ENCODE measurements at regions not wholly inside any gene's neighbourhood (a gene's known extent, or its start where the extent isn't known, plus 50 kb on each side); places are given as distances from the start of the nearest gene placed in this dataset.

DNA sequence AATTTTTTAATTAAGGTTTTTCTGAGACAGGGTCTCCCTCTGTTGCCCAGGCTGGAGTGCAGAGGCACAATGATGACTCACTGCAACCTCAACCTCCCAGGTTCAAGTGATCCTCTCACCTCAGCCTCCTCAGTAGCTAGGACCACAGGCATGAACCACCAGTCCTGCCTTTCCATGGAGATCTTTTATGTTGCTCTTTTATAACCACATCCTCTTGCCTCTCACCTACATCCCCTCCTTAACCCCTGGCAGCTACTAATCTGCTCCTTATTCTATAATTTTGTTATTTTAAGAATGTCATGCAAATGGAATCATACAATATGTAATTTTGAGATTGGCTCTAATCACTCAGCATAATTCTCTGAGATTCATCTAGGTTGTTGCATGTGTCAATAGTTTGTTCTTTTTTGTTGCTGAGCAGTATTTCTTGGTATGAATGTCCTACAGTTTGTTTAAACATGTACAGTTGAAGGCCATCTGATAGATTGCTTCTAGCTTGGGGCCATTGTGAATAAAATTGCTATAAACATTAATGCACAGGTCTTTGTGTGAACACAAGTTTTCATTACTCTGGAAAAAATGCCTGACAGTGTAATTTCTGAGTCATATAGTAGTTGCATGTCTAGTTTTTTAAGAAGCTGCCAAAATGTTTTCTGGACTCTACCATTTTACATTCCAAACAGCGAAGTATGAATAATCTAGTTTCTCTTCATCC, 249.2 kb upstream of the AMIGO2 start:
- H3K27ac ChIP-seq (ENCODE audit: low read length) = no peak overlapping the region
- no peak for DNase-seq (ENCODE audit: low read depth, low spot score)
- no peaks in the 10 kb centered on the region; the same call in 1 of the 2 replicates for H3K4me1 ChIP-seq (ENCODE audit: control insufficient read depth, insufficient read depth, low read length)
- no peaks in the 10 kb centered on the region for H3K27me3 ChIP-seq (ENCODE audit: control insufficient read depth, insufficient read depth, low read length)
- H3K9me3 ChIP-seq (ENCODE audit: control insufficient read depth, insufficient read depth, low read length) = no peaks in the 10 kb centered on the region
- no peak overlapping the region for H3K4me3 ChIP-seq (ENCODE audit: low read length)
- no peaks in the 10 kb centered on the region for H3K36me3 ChIP-seq (ENCODE audit: control insufficient read depth, insufficient read depth, low read length)
- no CpG with 5 or more reads among the region's 1 CpG for WGBS (ENCODE audit: insufficient coverage, insufficient read length)

DNA sequence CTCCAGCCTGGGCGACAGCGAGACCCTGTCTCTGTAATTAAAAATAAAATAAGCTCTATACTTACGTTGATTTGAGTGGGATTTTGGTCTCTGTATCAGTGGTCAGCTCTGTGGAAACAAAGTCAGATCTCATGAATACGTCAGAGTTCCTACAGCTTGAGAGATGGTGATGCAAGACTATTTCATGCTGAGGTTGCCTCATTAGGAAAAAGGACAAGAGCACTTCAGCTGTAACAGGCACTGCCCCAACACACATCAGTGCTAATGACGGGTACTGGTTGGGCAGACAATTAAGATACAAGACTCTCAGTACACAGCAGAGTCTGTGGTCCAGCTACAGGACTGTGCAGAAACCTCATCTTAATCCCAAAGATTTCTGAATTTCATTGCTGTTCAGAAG, 246.4 kb upstream of the AMIGO2 start:
- no peak overlapping the region for H3K4me3 ChIP-seq (ENCODE audit: low read length)
- DNase-seq (ENCODE audit: low read depth, low spot score) = no peak
- WGBS (ENCODE audit: insufficient coverage, insufficient read length) = no CpG with 5 or more reads among the region's 5 CpGs
- no peak overlapping the region for H3K27ac ChIP-seq (ENCODE audit: low read length)
- no peaks in the 10 kb centered on the region for H3K36me3 ChIP-seq (ENCODE audit: control insufficient read depth, insufficient read depth, low read length)
- H3K4me1 ChIP-seq (ENCODE audit: control insufficient read depth, insufficient read depth, low read length) = no peaks in the 10 kb centered on the region
- H3K27me3 ChIP-seq (ENCODE audit: control insufficient read depth, insufficient read depth, low read length) = no peaks in the 10 kb centered on the region
- H3K9me3 ChIP-seq (ENCODE audit: control insufficient read depth, insufficient read depth, low read length) = no peaks in the 10 kb centered on the region

- Histone ChIP-seq H3K4me1 (ENCODE audit: control insufficient read depth, insufficient read depth, low read length) (no peaks in the 10 kb centered on the region), H3K27me3 (ENCODE audit: control insufficient read depth, insufficient read depth, low read length) (no peaks in the 10 kb centered on the region), H3K36me3 (ENCODE audit: control insufficient read depth, insufficient read depth, low read length) (no peaks in the 10 kb centered on the region), H3K27ac (ENCODE audit: low read length) (no peak overlapping the region), H3K4me3 (ENCODE audit: low read length) (no peak overlapping the region), H3K9me3 (ENCODE audit: control insufficient read depth, insufficient read depth, low read length) (no peaks in the 10 kb centered on the region)
- DNase-seq (ENCODE audit: low read depth, low spot score) = no peak
- no CpG with 5 or more reads among the region's 2 CpGs for WGBS (ENCODE audit: insufficient coverage, insufficient read length)
Observed at GRCh38 chr12:47323802-47324201, 244.0 kb upstream of the AMIGO2 start.

DNA sequence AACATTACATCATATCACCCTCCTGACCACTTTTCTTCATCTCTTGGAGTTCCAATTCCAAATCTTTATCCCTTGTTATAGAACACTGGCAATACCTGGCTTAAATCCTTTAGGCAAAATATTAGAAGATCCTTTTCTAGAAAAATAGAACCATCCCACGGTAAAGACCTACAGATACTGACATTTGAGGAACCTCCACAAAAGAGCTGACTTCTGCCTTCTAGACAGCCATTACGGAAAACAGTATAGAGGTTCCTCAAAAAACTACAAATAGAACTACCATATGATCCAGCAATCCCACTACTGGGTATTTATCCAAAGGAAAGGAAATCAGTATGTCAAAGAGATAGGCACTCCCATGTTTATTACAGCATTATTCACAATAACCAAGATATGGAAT, 241.7 kb upstream of the AMIGO2 start:
- Histone ChIP-seq H3K36me3 (ENCODE audit: control insufficient read depth, insufficient read depth, low read length) (no peaks in the 10 kb centered on the region), H3K9me3 (ENCODE audit: control insufficient read depth, insufficient read depth, low read length) (no peaks in the 10 kb centered on the region), H3K4me1 (ENCODE audit: control insufficient read depth, insufficient read depth, low read length) (no peaks in the 10 kb centered on the region), H3K4me3 (ENCODE audit: low read length) (no peak overlapping the region), H3K27ac (ENCODE audit: low read length) (no peak overlapping the region), H3K27me3 (ENCODE audit: control insufficient read depth, insufficient read depth, low read length) (no peaks in the 10 kb centered on the region)
- no peak for DNase-seq (ENCODE audit: low read depth, low spot score)
- no CpG with 5 or more reads among the region's 2 CpGs for WGBS (ENCODE audit: insufficient coverage, insufficient read length)

DNA sequence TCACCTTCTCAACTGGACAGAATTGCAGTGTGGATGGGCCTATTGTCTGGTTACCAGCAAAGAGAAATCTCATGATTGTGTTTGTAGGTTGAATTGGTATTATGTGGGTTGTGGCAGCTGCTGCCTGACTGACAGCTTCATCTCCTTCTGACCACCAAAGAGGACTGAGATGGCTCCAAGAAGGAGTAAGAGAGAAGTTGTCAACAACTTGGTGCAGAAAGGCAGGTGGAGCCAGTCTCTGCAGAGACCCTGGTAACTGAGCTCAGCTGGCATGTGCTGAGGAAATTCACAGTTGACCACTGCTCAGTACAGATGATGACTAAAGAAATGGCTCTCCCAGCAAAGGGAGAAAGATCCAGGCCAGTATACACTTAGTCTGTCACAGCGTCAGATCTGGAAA, 240.0 kb upstream of the AMIGO2 start:
- H3K27me3 ChIP-seq (ENCODE audit: control insufficient read depth, insufficient read depth, low read length) = no peaks in the 10 kb centered on the region
- H3K4me3 ChIP-seq (ENCODE audit: low read length) = no peak overlapping the region
- no peak for DNase-seq (ENCODE audit: low read depth, low spot score)
- no peak overlapping the region for H3K27ac ChIP-seq (ENCODE audit: low read length)
- H3K36me3 ChIP-seq (ENCODE audit: control insufficient read depth, insufficient read depth, low read length) = no peaks in the 10 kb centered on the region
- H3K4me1 ChIP-seq (ENCODE audit: control insufficient read depth, insufficient read depth, low read length) = no peaks in the 10 kb centered on the region
- no CpG with 5 or more reads among the region's 1 CpG for WGBS (ENCODE audit: insufficient coverage, insufficient read length)
- no peaks in the 10 kb centered on the region for H3K9me3 ChIP-seq (ENCODE audit: control insufficient read depth, insufficient read depth, low read length)

DNA sequence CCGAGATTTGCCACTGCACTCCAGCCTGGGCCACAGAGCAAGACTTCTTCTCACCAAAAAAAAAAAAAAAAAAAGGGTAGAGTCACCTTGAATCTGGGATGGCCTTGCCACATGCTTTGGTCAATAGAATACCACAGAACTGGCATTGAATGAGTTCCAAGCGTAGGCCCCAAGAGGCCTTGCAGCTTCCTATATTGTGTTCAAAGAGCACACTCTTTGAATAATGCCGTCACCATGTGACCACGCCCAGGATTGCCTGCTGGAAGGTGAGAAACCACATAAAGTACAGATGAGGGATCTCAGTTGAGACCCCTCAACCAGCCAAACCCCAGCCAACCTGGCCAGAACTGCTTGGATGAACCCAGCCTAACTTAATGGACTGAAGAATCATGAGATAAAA, 239.2 kb upstream of the AMIGO2 start:
- Histone ChIP-seq H3K4me3 (ENCODE audit: low read length) (no peak overlapping the region), H3K36me3 (ENCODE audit: control insufficient read depth, insufficient read depth, low read length) (no peaks in the 10 kb centered on the region), H3K27ac (ENCODE audit: low read length) (no peak overlapping the region), H3K4me1 (ENCODE audit: control insufficient read depth, insufficient read depth, low read length) (no peaks in the 10 kb centered on the region), H3K9me3 (ENCODE audit: control insufficient read depth, insufficient read depth, low read length) (no peaks in the 10 kb centered on the region), H3K27me3 (ENCODE audit: control insufficient read depth, insufficient read depth, low read length) (no peaks in the 10 kb centered on the region)
- WGBS (ENCODE audit: insufficient coverage, insufficient read length) = no CpG with 5 or more reads among the region's 4 CpGs
- DNase-seq (ENCODE audit: low read depth, low spot score) = no peak

DNA sequence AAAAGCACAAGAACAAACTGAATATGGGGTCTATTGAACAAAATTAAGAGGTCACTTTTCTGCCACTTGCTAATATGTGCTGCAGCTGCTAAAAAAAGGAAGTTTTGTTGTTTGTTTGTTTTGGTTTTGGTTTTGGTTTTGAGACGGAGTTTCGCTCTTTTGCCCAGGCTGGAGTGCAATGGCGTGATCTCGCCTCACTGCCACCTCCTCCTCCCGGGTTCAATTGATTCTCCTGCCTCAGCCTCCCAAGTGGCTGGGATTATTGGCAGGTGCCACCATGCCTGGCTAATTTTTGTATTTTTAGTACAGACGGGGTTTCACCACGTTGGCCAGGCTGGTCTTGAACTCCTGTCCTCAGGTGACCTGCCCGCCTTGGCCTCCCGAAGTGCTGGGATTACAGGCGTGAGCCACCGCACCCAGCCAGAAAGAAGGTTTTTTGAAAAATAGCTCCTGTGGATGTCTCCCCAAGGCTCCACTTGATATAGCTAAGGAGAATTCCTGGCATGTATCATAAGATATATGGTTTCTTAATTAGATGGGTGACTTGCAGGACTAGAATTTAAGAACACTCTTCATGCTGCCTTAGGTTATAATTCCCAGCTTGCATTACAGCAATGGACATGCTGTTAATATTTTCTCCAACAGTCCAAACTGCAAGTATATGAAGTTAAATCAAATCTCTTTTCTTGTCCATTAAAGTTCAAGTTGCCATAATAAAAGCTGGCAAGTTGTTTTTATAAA, 237.6 kb upstream of the AMIGO2 start:
- no peak overlapping the region for H3K27ac ChIP-seq (ENCODE audit: low read length)
- no CpG with 5 or more reads among the region's 11 CpGs for WGBS (ENCODE audit: insufficient coverage, insufficient read length)
- no peak for DNase-seq (ENCODE audit: low read depth, low spot score)

DNA sequence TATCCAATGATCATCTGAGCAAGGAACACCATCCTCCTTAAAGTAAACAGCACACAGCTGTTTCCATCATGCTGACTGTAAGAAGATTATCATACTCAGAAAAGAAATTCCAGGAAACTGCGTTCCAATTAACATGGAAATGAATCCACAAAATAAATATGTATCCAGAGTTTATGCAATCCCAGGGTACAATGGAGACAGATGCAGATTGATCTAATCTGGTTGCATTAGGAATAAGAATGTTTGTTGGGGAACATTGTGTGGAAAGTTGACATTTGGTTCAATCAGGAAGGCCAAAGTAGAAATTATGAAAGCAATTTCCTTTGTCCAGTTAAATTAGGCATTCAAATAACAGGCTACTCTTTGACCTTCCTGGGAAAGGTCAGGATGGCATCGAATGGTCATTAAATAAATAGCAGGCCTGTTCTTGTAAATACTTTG, 236.9 kb upstream of the AMIGO2 start:
- no peaks in the 10 kb centered on the region for H3K36me3 ChIP-seq (ENCODE audit: control insufficient read depth, insufficient read depth, low read length)
- H3K4me1 ChIP-seq (ENCODE audit: control insufficient read depth, insufficient read depth, low read length) = no peaks in the 10 kb centered on the region
- no CpG with 5 or more reads among the region's 2 CpGs for WGBS (ENCODE audit: insufficient coverage, insufficient read length)
- no peaks in the 10 kb centered on the region for H3K9me3 ChIP-seq (ENCODE audit: control insufficient read depth, insufficient read depth, low read length)
- no peaks in the 10 kb centered on the region for H3K27me3 ChIP-seq (ENCODE audit: control insufficient read depth, insufficient read depth, low read length)
- no peak overlapping the region for H3K4me3 ChIP-seq (ENCODE audit: low read length)
- no peak for DNase-seq (ENCODE audit: low read depth, low spot score)
- no peak overlapping the region for H3K27ac ChIP-seq (ENCODE audit: low read length)

More for the DNA sequence above, 237.6 kb upstream of the AMIGO2 start:
- H3K4me1 ChIP-seq (ENCODE audit: control insufficient read depth, insufficient read depth, low read length) = no peaks in the 10 kb centered on the region
- no peaks in the 10 kb centered on the region for H3K9me3 ChIP-seq (ENCODE audit: control insufficient read depth, insufficient read depth, low read length)
- no peaks in the 10 kb centered on the region for H3K36me3 ChIP-seq (ENCODE audit: control insufficient read depth, insufficient read depth, low read length)
- H3K4me3 ChIP-seq (ENCODE audit: low read length) = no peak overlapping the region
- no peaks in the 10 kb centered on the region for H3K27me3 ChIP-seq (ENCODE audit: control insufficient read depth, insufficient read depth, low read length)

- H3K36me3 ChIP-seq (ENCODE audit: control insufficient read depth, insufficient read depth, low read length) = no peaks in the 10 kb centered on the region
- WGBS (ENCODE audit: insufficient coverage, insufficient read length) = no CpG with 5 or more reads among the region's 1 CpG
- no peaks in the 10 kb centered on the region for H3K9me3 ChIP-seq (ENCODE audit: control insufficient read depth, insufficient read depth, low read length)
- H3K27ac ChIP-seq (ENCODE audit: low read length) = no peak overlapping the region
- no peak overlapping the region for H3K4me3 ChIP-seq (ENCODE audit: low read length)
- DNase-seq (ENCODE audit: low read depth, low spot score) = no peak
- no peaks in the 10 kb centered on the region for H3K27me3 ChIP-seq (ENCODE audit: control insufficient read depth, insufficient read depth, low read length)
- H3K4me1 ChIP-seq (ENCODE audit: control insufficient read depth, insufficient read depth, low read length) = no peaks in the 10 kb centered on the region
Observed at GRCh38 chr12:47314996-47315395, 235.2 kb upstream of the AMIGO2 start.

GRCh38 chr12:47312808-47313426, 233.2 kb upstream of the AMIGO2 start:
- Histone ChIP-seq H3K4me3 (ENCODE audit: low read length) (no peak overlapping the region), H3K27me3 (ENCODE audit: control insufficient read depth, insufficient read depth, low read length) (no peaks in the 10 kb centered on the region), H3K27ac (ENCODE audit: low read length) (no peak overlapping the region), H3K9me3 (ENCODE audit: control insufficient read depth, insufficient read depth, low read length) (no peaks in the 10 kb centered on the region), H3K4me1 (ENCODE audit: control insufficient read depth, insufficient read depth, low read length) (no peaks in the 10 kb centered on the region), H3K36me3 (ENCODE audit: control insufficient read depth, insufficient read depth, low read length) (no peaks in the 10 kb centered on the region)
- no CpG with 5 or more reads among the region's 3 CpGs for WGBS (ENCODE audit: insufficient coverage, insufficient read length)
- no peak for DNase-seq (ENCODE audit: low read depth, low spot score)

All from iPS DF 6.9 (cell line).